ENCODE measurements at regions not wholly inside any gene's neighbourhood (a gene's known extent, or its start where the extent isn't known, plus 50 kb on each side); places are given as distances from the start of the nearest gene placed in this dataset.
"Not testable (repeated sequence)": the region's sequence is repeated elsewhere in the genome, so short reads cannot be mapped to it uniquely, and the experiment has no call there.

GRCh38 chr7:15130666-15131541, 228.4 kb upstream of the DGKB start:
- Histone ChIP-seq H3K27me3 (ENCODE audit: control insufficient read depth in 2 of 2, insufficient read depth in 2 of 2, low read length in 2 of 2) (no peaks in the 10 kb centered on the region), H3K36me3 (replicated peaks in 1 of 2; ENCODE audit: control insufficient read depth in 1 of 2, insufficient read depth in 2 of 2, low read length in 2 of 2) (no peaks in the 10 kb centered on the region), H3K4me3 (replicated peaks in 1 of 3; ENCODE audit: low read depth in 2 of 3, low read length in 3 of 3) (no peak overlapping the region), H3K4me1 (ENCODE audit: control insufficient read depth in 1 of 2, insufficient read depth in 2 of 2, low read length in 2 of 2) (no peaks in the 10 kb centered on the region), H3K79me2 (ENCODE audit: insufficient read depth, low read length) (no peaks in the 10 kb centered on the region), H3K27ac (ENCODE audit: low read depth in 1 of 2, low read length in 2 of 2) (no peak overlapping the region), H3K9me3 (replicated peaks in 1 of 2; ENCODE audit: control insufficient read depth in 1 of 2, insufficient read depth in 1 of 2, low read length in 2 of 2) (no peaks in the 10 kb centered on the region), H2AFZ (ENCODE audit: insufficient read depth, low read depth, low read length, poor library complexity, severe bottlenecking) (no peak overlapping the region), H3K9ac (ENCODE audit: insufficient read depth, low read length, poor library complexity, severe bottlenecking) (no peak overlapping the region), H3K4me2 (replicated peaks; ENCODE audit: extremely low read depth, low read length, poor library complexity, severe bottlenecking) (no peak overlapping the region), H4K20me1 (ENCODE audit: insufficient read depth, low read length) (no peaks in the 10 kb centered on the region)
- no CpG with 5 or more reads among the region's 4 CpGs for WGBS (ENCODE audit: insufficient coverage)
- no peak for DNase-seq
- Mint-ChIP-seq H3K36me3 (no peaks in the 10 kb centered on the region), H3K27ac (no peak overlapping the region), H3K9me3 (peaks cover 0 to 8% (median 2%) of the 10 kb centered on the region in 7 donors), H3K4me3 (no peak overlapping the region), H3K27me3 (ENCODE audit: low read depth in 3 of 3) (peaks cover 0 to 1% (median 0%) of the 10 kb centered on the region in 3 donors), H3K4me1 (no peaks in the 10 kb centered on the region)
- TF ChIP-seq CTCF (IDR thresholded peaks at IDR 0.05), result no peak
- intact Hi-C loops (cut with micrococcal nuclease), result no loop called here

GRCh38 chr7:15128716-15129115, 226.2 kb upstream of the DGKB start:
- H3K4me3 Mint-ChIP-seq, result no peak overlapping the region
- H3K9me3 Mint-ChIP-seq, result peaks cover 0 to 8% (median 3%) of the 10 kb centered on the region in 7 donors

GRCh38 chr7:15126653-15127052, 224.1 kb upstream of the DGKB start:
- DNase-seq; H3K4me1 Mint-ChIP-seq; H3K4me2 ChIP-seq (replicated peaks; ENCODE audit: extremely low read depth, low read length, poor library complexity, severe bottlenecking); H3K27me3 Mint-ChIP-seq (ENCODE audit: low read depth in 3 of 3); H3K36me3 ChIP-seq (replicated peaks in 1 of 2; ENCODE audit: control insufficient read depth in 1 of 2, insufficient read depth in 2 of 2, low read length in 2 of 2); H3K9me3 Mint-ChIP-seq; H3K9ac ChIP-seq (ENCODE audit: insufficient read depth, low read length, poor library complexity, severe bottlenecking); H3K27ac Mint-ChIP-seq; H3K4me3 ChIP-seq (replicated peaks in 1 of 3; ENCODE audit: low read depth in 2 of 3, low read length in 3 of 3); intact Hi-C loops (cut with micrococcal nuclease); H3K4me3 Mint-ChIP-seq; H3K27me3 ChIP-seq (ENCODE audit: control insufficient read depth in 2 of 2, insufficient read depth in 2 of 2, low read length in 2 of 2); H3K27ac ChIP-seq (ENCODE audit: low read depth in 1 of 2, low read length in 2 of 2); H3K9me3 ChIP-seq (replicated peaks in 1 of 2; ENCODE audit: control insufficient read depth in 1 of 2, insufficient read depth in 1 of 2, low read length in 2 of 2); H3K79me2 ChIP-seq (ENCODE audit: insufficient read depth, low read length); H2AFZ ChIP-seq (ENCODE audit: insufficient read depth, low read depth, low read length, poor library complexity, severe bottlenecking); H3K4me1 ChIP-seq (ENCODE audit: control insufficient read depth in 1 of 2, insufficient read depth in 2 of 2, low read length in 2 of 2); H4K20me1 ChIP-seq (ENCODE audit: insufficient read depth, low read length); H3K36me3 Mint-ChIP-seq: not testable (repeated sequence)
- WGBS (ENCODE audit: insufficient coverage), result 100% methylated on average over 1 of the region's 1 CpG

More at GRCh38 chr7:15128716-15129115, 226.2 kb upstream of the DGKB start:
- Histone ChIP-seq H2AFZ (ENCODE audit: insufficient read depth, low read depth, low read length, poor library complexity, severe bottlenecking) (no peak overlapping the region), H3K27me3 (ENCODE audit: control insufficient read depth in 2 of 2, insufficient read depth in 2 of 2, low read length in 2 of 2) (no peaks in the 10 kb centered on the region), H3K4me2 (replicated peaks; ENCODE audit: extremely low read depth, low read length, poor library complexity, severe bottlenecking) (no peak overlapping the region), H3K9me3 (replicated peaks in 1 of 2; ENCODE audit: control insufficient read depth in 1 of 2, insufficient read depth in 1 of 2, low read length in 2 of 2) (no peaks in the 10 kb centered on the region), H3K27ac (ENCODE audit: low read depth in 1 of 2, low read length in 2 of 2) (no peak overlapping the region), H3K79me2 (ENCODE audit: insufficient read depth, low read length) (no peaks in the 10 kb centered on the region), H3K36me3 (replicated peaks in 1 of 2; ENCODE audit: control insufficient read depth in 1 of 2, insufficient read depth in 2 of 2, low read length in 2 of 2) (no peaks in the 10 kb centered on the region), H3K9ac (ENCODE audit: insufficient read depth, low read length, poor library complexity, severe bottlenecking) (no peak overlapping the region), H4K20me1 (ENCODE audit: insufficient read depth, low read length) (no peaks in the 10 kb centered on the region), H3K4me3 (replicated peaks in 1 of 3; ENCODE audit: low read depth in 2 of 3, low read length in 3 of 3) (no peak overlapping the region), H3K4me1 (ENCODE audit: control insufficient read depth in 1 of 2, insufficient read depth in 2 of 2, low read length in 2 of 2) (no peaks in the 10 kb centered on the region)
- no peak for DNase-seq
- no peak for TF ChIP-seq CTCF (IDR thresholded peaks at IDR 0.05)
- intact Hi-C loops (cut with micrococcal nuclease), result no loop called here
- Mint-ChIP-seq H3K4me1 (no peaks in the 10 kb centered on the region), H3K27ac (no peak overlapping the region), H3K27me3 (ENCODE audit: low read depth in 3 of 3) (peaks cover 0 to 1% (median 0%) of the 10 kb centered on the region in 3 donors), H3K36me3 (no peaks in the 10 kb centered on the region)
- WGBS (ENCODE audit: insufficient coverage), result 90% methylated on average over 2 of the region's 2 CpGs

All from CD14-positive monocyte (primary cell).